Endometrium (tissue), 2 donors: ENCODE measurements at regions not wholly inside any gene's neighbourhood (a gene's known extent, or its start where the extent isn't known, plus 50 kb on each side); places are given as distances from the start of the nearest gene placed in this dataset.
"Not testable (repeated sequence)": the region's sequence is repeated elsewhere in the genome, so short reads cannot be mapped to it uniquely, and the experiment has no call there.

Source experiments
- FAIRE-seq: peaks from 2 replicates; lab custom pipeline; 2012; peaks lifted over from hg19 to GRCh38; lab: Jason Lieb, UNC
- donor health status: control.
- donor health status: control.

DNA sequence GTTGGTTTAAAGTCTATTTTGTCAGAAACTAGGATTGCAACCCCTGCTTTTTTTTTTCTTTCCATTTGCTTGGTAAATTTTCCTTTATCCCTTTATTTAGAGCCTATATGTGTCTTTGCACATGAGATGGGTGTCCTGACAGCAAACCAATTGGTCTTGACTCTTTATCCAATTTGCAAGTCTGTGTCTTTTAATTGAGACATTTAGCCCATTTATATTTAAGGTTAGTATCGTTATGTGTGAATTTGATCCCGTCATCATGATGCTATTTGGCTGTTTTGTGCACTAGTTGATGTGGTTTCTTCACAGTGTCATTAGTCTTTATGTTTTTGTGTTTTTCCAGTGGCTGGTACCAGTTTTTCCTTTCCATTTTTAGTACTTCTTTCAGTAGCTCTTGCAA is 127.7 kb upstream of the ZNF267 start:
- FAIRE-seq: no peak

DNA sequence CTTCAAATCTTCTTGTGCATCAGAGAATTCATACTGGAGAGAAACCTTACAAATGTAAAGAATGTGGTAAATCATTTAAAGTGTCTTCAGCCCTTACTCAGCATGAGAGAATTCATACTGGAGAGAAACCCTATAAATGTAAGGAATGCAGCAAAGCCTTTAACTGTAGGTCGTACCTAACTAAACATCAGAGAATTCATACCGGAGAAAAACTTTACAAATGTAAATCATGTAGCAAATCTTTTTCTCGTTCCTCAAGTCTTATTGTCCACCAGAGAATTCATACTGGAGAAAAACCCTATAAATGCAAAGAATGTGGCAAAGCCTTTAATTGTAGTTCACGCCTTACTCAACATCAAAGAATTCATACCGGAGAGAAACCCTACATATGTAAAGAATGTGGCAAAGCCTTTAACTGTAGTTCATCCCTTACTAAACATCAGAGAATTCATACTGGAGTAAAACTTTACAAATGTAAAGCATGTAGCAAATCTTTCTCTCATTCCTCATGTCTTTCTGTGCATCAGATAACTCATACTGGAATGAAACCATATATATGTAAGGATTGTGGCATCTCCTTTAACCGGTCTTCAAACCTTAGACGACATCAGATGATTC is 118.5 kb upstream of the ZNF267 start:
- no peak for FAIRE-seq

DNA sequence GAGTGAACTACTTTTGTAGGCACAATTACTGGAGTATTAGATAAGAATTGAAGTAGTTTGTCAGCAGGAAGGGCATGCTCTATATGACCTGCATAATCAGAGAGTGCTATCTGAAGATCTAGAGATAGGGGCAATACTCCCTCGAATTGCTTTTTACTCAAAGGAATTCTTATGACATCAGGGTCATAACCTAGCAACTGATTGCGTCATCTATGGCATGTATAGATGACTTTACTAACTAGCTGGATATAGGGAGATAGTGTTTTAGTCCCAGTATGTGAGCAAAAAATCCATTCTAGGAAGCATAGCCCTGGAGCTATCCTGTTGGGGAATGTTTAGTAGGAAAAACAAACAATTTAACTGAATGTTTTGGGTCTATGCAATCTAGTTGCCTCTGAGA is 109.5 kb upstream of the ZNF267 start:
- no peak for FAIRE-seq

DNA sequence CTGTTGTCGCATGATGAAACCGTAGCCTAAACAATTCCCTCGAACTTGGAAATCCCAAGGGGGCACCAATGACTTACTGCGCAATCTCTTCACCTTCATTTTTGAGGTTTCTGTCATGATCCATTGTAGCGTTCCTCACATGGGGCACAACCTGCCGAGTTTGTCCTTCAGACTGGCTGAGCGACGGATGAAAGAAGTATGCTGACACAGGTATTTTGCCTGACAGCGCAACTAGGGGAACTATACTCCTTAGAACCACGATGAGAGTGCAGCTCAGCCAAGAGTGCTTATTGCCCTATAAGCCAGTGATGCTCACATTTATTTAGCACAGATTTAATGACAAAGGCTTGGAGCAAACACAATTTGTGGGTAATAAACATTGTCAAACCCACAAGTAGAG is 106.3 kb upstream of the ZNF267 start:
- no peak for FAIRE-seq

DNA sequence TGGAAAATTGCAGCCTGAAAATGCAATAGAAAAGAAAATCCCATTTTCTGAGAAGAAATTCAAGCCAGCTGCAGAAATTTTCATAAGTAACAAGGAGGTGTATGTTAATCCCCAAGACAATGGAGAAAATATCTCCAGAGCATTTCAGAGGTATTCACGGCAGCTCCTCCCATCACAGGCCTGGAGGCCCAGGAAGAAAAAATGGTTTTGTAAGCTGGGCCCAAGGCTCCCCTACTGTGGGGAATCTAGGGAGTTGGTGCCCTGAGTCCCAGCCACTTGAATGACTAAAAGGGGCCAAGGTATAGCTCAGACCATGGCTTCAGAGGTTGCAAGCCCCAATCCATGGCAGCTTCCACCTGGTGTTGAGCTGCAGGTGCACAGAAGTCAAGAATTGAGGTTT is 93.3 kb upstream of the ZNF267 start:
- FAIRE-seq: no peak

DNA sequence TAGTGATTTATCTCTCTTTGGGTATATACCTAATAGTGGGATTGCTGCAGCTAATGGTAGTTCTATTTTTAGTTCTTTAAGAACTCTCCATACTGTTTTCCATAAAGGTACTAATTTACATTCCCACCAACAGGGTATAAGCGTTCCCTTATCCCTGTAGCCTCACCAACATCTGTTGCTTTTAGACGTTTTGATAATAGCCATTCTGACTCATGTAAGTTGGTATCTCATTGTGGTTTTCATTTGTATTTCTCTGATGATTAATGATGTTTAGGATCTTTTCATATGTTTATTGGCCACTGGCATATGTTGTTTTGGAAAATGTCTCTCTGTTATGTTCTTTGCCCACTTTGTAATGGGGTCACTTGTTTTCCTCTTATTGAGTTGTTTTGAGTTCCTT is 88.5 kb upstream of the ZNF267 start:
- peak; percentile 87 for FAIRE-seq

DNA sequence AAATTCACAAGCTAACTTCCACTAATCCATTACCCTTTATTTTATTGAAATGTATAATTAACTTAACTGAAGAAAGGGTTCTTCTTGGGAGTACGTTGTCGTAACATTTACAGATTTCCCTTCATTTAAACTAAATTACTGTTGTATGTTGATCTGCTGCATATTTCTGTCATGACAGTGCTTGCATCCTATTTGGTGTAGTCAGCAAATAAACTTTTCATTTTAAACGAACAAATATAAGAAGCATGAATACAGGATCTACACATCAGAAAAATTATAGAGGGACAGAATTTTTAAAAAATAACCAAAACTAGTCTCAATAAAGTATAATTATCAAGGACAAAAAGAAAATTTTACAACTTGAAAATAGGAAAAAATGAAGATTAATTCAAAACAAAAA is 66.5 kb upstream of the ZNF267 start:
- FAIRE-seq: no peak

DNA sequence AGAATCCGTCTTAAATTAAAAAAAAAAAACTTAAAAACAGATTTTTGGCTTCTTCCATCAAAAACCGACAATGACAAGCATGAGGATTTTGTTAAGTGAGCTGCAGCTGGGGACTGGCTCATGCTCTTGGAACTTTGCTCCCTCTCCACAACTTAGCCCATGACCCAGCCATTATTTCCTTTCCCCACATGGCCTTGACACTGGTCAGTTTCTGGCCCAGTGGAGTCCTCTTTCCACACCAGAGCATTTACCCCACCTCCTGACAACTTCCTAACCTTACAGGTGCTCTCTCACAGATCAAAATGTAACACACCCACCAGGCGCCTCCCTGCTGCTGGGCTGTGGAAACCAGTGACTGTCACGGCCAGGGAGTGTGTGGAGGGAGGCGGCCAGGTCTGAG is 62.7 kb upstream of the ZNF267 start:
- FAIRE-seq: no peak

DNA sequence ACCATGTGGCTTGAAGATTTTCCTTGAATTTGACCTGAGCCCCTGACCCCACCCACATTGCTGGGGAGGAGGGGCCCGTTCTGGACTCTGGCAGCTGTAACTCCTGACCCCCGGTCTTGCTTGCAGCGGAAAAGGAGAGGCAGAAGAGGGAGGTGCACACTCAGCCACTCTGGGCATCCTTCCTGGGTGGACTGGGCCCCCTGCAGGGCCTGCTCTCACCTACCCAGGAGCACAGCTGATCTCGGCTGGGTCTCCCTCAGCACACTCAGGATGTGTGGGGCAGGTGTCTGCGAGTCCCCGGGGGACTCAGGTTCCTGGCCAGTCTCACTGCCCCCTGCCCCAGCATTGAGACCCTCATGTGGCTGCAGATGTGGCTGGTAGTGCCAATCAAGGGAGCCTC is 57.5 kb upstream of the ZNF267 start:
- not testable (repeated sequence) for FAIRE-seq

DNA sequence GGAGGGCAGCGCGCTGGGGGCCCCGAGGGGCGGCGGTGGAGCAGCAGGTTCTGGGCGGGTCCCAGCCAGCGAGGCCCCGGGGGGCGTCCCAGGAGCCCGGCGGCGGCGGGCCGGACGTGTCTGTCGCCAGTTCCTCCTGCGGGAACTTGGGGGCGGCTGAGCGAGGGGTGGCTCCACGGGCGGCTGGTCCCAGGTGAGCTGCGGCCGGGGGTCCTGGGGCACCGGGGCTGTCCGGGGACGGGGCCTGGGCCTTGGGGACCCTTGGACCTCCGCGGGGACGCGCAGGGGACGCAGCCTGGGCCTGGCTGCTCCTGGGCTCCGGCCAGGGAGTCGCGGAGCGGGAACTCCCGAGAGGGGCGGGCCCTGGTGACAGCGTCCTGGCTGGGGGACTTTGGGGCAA is 54.2 kb upstream of the ZNF267 start:
- FAIRE-seq: no peak

DNA sequence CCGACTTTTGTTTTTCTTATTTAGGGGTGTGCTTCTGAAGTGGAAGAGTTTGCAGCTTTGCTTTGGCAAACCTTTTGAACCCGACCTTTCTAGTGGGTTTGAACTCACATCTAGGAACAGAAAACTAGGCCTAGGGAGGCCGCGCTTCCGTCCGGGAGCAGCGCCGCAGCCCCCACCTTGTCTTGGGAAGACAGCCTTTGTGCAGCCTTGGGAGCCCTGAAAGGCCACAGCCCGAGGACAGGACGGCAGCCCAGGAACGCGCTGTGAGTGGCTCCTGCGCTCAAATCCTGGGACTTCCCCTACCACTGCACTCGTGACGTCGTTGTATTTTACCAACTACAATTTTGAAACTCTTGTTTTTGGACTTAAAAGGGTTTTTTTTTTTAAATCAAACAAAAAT is 53.7 kb upstream of the ZNF267 start:
- FAIRE-seq: no peak
